GM23338 (cell line): ENCODE measurements at regions not wholly inside any gene's neighbourhood (a gene's known extent, or its start where the extent isn't known, plus 50 kb on each side); places are given as distances from the start of the nearest gene placed in this dataset.

Experiments
- ATAC-seq: fragments of 200-7000 bp; cut with Tn5 transposase; 3 replicates; pipeline ENCODE4 v1.9.1; 2020
- DNase-seq: peaks from one replicate; pipeline ENCODE4 v3.0.0-alpha.2; 2015; ENCODE audit warnings: low spot score
- H2AFZ ChIP-seq: fragments of 200-600 bp; sonication (generic); 2 replicates; pipeline ENCODE4 v1.8.0; 2016; ENCODE audit warnings: antibody characterized with exemption, mild to moderate bottlenecking, moderate library complexity
- H3F3A ChIP-seq: fragments of 200-600 bp; sonication (generic); replicated peaks from 2 replicates; pipeline ENCODE4 v1.8.0; 2017; ENCODE audit warnings: antibody characterized with exemption, mixed run types, low read depth
- H3K27ac ChIP-seq: fragments of 200-600 bp; sonication (generic); 2 replicates; pipeline ENCODE4 v1.6.1; 2016; ENCODE audit warnings: low read depth
- H3K27me3 ChIP-seq: fragments of 200-600 bp; sonication (generic); 2 replicates; pipeline ENCODE4 v1.8.0; 2016; ENCODE audit warnings: mild to moderate bottlenecking, mixed run types, moderate library complexity; ENCODE audit not compliant: insufficient read depth
- H3K36me3 ChIP-seq: fragments of 200-600 bp; sonication (generic); 2 replicates; pipeline ENCODE4 v1.8.0; 2016; ENCODE audit warnings: mild to moderate bottlenecking; ENCODE audit not compliant: insufficient read depth
- H3K4me1 ChIP-seq: fragments of 200-600 bp; sonication (generic); 2 replicates; pipeline ENCODE4 v1.8.0; 2016; ENCODE audit warnings: mild to moderate bottlenecking, moderate library complexity; ENCODE audit not compliant: insufficient read depth
- H3K4me2 ChIP-seq: fragments of 200-600 bp; sonication (generic); 2 replicates; pipeline ENCODE4 v1.7.1; 2017; ENCODE audit warnings: mixed run types
- H3K4me3 ChIP-seq: fragments of 200-600 bp; sonication (generic); 2 replicates; pipeline ENCODE4 v1.6.1; 2016; ENCODE audit warnings: mixed run types
- H3K79me2 ChIP-seq: fragments of 200-600 bp; sonication (generic); replicated peaks from 2 replicates; pipeline ENCODE4 v1.8.0; 2017; ENCODE audit warnings: mild to moderate bottlenecking; ENCODE audit not compliant: insufficient read depth
- H3K9me2 ChIP-seq: fragments of 200-600 bp; sonication (generic); 2 replicates; pipeline ENCODE4 v1.8.0; 2017; ENCODE audit not compliant: insufficient read depth
- H4K20me1 ChIP-seq: fragments of 200-600 bp; sonication (generic); replicated peaks from 2 replicates; pipeline ENCODE4 v1.8.0; 2017; ENCODE audit warnings: mild to moderate bottlenecking; ENCODE audit not compliant: insufficient read depth
- H3K27ac Mint-ChIP-seq: 2 replicates; pipeline ENCODE4 v1.8.0; 2020; ENCODE audit warnings: inconsistent platforms, mild to moderate bottlenecking, moderate library complexity, mixed read lengths
- H3K27me3 Mint-ChIP-seq: 3 replicates; pipeline ENCODE4 v1.8.0; 2022; ENCODE audit warnings: low read depth, mild to moderate bottlenecking, moderate library complexity, mixed read lengths, inconsistent platforms; ENCODE audit not compliant: insufficient read depth, poor library complexity
- H3K36me3 Mint-ChIP-seq: 3 replicates; pipeline ENCODE4 v1.8.0; 2021; ENCODE audit warnings: low read depth, mild to moderate bottlenecking, inconsistent platforms, moderate library complexity, mixed read lengths
- H3K4me1 Mint-ChIP-seq: 3 replicates; pipeline ENCODE4 v1.8.0; 2020; ENCODE audit warnings: mild to moderate bottlenecking, inconsistent platforms, mixed read lengths
- H3K4me3 Mint-ChIP-seq: 3 replicates; pipeline ENCODE4 v1.8.0; 2021; ENCODE audit warnings: moderate library complexity, mild to moderate bottlenecking, inconsistent platforms, mixed read lengths
- H3K9me3 Mint-ChIP-seq: 3 replicates; pipeline ENCODE4 v1.8.0; 2020; ENCODE audit warnings: moderate library complexity, mild to moderate bottlenecking, inconsistent platforms, mixed read lengths
- CREB1 ChIP-seq: fragments of 250-450 bp; sonication (Bioruptor Pico); IDR thresholded peaks from 2 replicates; pipeline ENCODE4 v1.5.0; 2020; ENCODE audit warnings: low read depth, mild to moderate bottlenecking, moderate library complexity
- EZH2phosphoT487 ChIP-seq: fragments of 200-600 bp; sonication (generic); IDR thresholded peaks from one replicate; pipeline ENCODE4 v1.8.1; 2018; ENCODE audit warnings: antibody characterized with exemption; ENCODE audit not compliant: unreplicated experiment
- JUNB ChIP-seq: IDR thresholded peaks from one replicate; pipeline ENCODE4 v1.6.1; 2016; ENCODE audit warnings: antibody characterized with exemption; ENCODE audit not compliant: unreplicated experiment
- NANOG ChIP-seq: IDR thresholded peaks from 2 replicates; pipeline ENCODE4 v1.6.1; 2016; ENCODE audit warnings: antibody characterized with exemption, borderline replicate concordance
- POLR2AphosphoS5 ChIP-seq: IDR thresholded peaks from 2 replicates; pipeline ENCODE4 v1.6.1; 2016; ENCODE audit warnings: antibody characterized with exemption, low read depth
- STAT1 ChIP-seq: IDR thresholded peaks from one replicate; pipeline ENCODE4 v1.6.1; 2016; ENCODE audit warnings: antibody characterized with exemption; ENCODE audit not compliant: unreplicated experiment
- ZNF114 ChIP-seq: fragments of 250-450 bp; sonication (Bioruptor Pico); IDR thresholded peaks from 2 replicates; pipeline ENCODE4 v1.5.0; 2020; ENCODE audit warnings: mild to moderate bottlenecking, moderate library complexity
- TF ChIP-seq, protein P1 (sequence below): IDR thresholded peaks from 2 replicates; pipeline ENCODE4 v1.6.1; 2016; ENCODE audit warnings: antibody characterized with exemption
- TF ChIP-seq, protein P2 (sequence below): fragments of 250-450 bp; sonication (Bioruptor Pico); IDR thresholded peaks from 2 replicates; pipeline ENCODE4 v1.5.0; 2020; ENCODE audit warnings: mild to moderate bottlenecking, moderate library complexity
- TF ChIP-seq, protein P3 (sequence below): IDR thresholded peaks from one replicate; pipeline ENCODE4 v1.6.1; 2018; ENCODE audit warnings: antibody characterized with exemption; ENCODE audit not compliant: unreplicated experiment
- TF ChIP-seq, protein P4 (sequence below), 2 experiments: fragments of 200-600 bp in 1 of 2; sonication (generic) in 1 of 2; conservative IDR thresholded peaks; 2 replicates each; pipeline versions ENCODE4 v1.5.1 to v1.6.1; 2016 to 2017; ENCODE audit warnings: antibody characterized with exemption in 2 of 2, low read depth in 2 of 2, mild to moderate bottlenecking in 2 of 2, moderate library complexity in 1 of 2

DNA sequence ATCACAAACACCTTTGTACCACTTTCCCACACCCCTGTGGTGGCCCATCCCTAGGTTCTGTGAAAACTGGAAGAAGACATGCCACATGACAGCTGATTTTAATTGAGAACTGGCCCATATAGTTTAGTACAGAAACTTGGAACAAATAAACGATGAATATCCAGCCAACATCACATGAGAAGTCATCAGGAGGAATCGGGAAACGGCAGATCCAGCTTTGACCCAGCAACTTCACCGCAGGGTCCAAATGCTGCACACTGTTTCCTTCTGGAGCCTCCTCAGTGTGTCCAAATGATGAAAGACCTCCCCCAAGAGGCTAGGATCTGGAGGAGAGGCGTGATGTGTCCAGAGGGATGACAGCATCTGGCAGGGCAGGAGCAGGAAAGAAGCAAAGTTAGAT is 75.5 kb downstream of the COPS8 start (continued):
- no peak for TF ChIP-seq EZH2phosphoT487
- TF ChIP-seq, protein P1, sequence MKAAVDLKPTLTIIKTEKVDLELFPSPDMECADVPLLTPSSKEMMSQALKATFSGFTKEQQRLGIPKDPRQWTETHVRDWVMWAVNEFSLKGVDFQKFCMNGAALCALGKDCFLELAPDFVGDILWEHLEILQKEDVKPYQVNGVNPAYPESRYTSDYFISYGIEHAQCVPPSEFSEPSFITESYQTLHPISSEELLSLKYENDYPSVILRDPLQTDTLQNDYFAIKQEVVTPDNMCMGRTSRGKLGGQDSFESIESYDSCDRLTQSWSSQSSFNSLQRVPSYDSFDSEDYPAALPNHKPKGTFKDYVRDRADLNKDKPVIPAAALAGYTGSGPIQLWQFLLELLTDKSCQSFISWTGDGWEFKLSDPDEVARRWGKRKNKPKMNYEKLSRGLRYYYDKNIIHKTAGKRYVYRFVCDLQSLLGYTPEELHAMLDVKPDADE, result no peak
- TF ChIP-seq NANOG, result no peak
- no peak for TF ChIP-seq STAT1
- TF ChIP-seq JUNB, result no peak

DNA sequence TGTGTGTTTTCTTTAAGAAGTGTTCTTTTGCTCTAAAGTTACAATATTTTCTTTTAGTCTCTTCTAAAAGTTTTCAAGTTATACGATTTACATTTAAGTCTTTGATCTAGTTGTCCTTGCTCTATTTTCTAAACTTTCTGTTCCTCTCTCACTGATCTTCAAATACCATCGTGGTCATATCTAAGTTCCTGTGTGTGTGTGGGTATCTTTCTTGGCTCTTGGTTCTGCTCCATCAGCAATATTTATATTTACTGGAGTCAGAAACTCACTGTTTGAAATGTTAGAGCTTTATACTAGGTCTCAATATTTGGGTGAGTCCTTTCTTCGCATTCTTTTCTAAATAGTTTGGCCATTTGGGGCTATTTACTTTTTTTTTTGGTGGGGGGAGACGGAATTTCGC is 77.3 kb downstream of the COPS8 start:
- peaks cover 9% of the 10 kb centered on the region for H3K4me1 Mint-ChIP-seq
- no peak for ATAC-seq
- no peaks in the 10 kb centered on the region for H3K79me2 ChIP-seq

More for the DNA sequence above, 77.3 kb downstream of the COPS8 start:
- Histone ChIP-seq H3K4me1 (no peaks in the 10 kb centered on the region), H3F3A (no peaks in the 10 kb centered on the region), H3K27me3 (no peaks in the 10 kb centered on the region), H3K9me2 (peaks cover 12% of the 10 kb centered on the region; the same call in 1 of the 2 replicates), H3K4me2 (no peak overlapping the region), H3K27ac (no peak overlapping the region), H4K20me1 (no peaks in the 10 kb centered on the region), H3K36me3 (0 out of 2 replicates have a peak, but pooled peaks cover 2% of the 10 kb centered on the region), H3K4me3 (no peak overlapping the region), H2AFZ (no peak overlapping the region)
- no peak overlapping the region for H3K27ac Mint-ChIP-seq
- H3K9me3 Mint-ChIP-seq, result peaks cover 6% of the 10 kb centered on the region; the same call in 2 of the 3 replicates
- no peak for DNase-seq
- H3K36me3 Mint-ChIP-seq, result no peaks in the 10 kb centered on the region
- peaks cover 10% of the 10 kb centered on the region for H3K27me3 Mint-ChIP-seq
- H3K4me3 Mint-ChIP-seq, result no peak overlapping the region
- TF ChIP-seq, protein P2, sequence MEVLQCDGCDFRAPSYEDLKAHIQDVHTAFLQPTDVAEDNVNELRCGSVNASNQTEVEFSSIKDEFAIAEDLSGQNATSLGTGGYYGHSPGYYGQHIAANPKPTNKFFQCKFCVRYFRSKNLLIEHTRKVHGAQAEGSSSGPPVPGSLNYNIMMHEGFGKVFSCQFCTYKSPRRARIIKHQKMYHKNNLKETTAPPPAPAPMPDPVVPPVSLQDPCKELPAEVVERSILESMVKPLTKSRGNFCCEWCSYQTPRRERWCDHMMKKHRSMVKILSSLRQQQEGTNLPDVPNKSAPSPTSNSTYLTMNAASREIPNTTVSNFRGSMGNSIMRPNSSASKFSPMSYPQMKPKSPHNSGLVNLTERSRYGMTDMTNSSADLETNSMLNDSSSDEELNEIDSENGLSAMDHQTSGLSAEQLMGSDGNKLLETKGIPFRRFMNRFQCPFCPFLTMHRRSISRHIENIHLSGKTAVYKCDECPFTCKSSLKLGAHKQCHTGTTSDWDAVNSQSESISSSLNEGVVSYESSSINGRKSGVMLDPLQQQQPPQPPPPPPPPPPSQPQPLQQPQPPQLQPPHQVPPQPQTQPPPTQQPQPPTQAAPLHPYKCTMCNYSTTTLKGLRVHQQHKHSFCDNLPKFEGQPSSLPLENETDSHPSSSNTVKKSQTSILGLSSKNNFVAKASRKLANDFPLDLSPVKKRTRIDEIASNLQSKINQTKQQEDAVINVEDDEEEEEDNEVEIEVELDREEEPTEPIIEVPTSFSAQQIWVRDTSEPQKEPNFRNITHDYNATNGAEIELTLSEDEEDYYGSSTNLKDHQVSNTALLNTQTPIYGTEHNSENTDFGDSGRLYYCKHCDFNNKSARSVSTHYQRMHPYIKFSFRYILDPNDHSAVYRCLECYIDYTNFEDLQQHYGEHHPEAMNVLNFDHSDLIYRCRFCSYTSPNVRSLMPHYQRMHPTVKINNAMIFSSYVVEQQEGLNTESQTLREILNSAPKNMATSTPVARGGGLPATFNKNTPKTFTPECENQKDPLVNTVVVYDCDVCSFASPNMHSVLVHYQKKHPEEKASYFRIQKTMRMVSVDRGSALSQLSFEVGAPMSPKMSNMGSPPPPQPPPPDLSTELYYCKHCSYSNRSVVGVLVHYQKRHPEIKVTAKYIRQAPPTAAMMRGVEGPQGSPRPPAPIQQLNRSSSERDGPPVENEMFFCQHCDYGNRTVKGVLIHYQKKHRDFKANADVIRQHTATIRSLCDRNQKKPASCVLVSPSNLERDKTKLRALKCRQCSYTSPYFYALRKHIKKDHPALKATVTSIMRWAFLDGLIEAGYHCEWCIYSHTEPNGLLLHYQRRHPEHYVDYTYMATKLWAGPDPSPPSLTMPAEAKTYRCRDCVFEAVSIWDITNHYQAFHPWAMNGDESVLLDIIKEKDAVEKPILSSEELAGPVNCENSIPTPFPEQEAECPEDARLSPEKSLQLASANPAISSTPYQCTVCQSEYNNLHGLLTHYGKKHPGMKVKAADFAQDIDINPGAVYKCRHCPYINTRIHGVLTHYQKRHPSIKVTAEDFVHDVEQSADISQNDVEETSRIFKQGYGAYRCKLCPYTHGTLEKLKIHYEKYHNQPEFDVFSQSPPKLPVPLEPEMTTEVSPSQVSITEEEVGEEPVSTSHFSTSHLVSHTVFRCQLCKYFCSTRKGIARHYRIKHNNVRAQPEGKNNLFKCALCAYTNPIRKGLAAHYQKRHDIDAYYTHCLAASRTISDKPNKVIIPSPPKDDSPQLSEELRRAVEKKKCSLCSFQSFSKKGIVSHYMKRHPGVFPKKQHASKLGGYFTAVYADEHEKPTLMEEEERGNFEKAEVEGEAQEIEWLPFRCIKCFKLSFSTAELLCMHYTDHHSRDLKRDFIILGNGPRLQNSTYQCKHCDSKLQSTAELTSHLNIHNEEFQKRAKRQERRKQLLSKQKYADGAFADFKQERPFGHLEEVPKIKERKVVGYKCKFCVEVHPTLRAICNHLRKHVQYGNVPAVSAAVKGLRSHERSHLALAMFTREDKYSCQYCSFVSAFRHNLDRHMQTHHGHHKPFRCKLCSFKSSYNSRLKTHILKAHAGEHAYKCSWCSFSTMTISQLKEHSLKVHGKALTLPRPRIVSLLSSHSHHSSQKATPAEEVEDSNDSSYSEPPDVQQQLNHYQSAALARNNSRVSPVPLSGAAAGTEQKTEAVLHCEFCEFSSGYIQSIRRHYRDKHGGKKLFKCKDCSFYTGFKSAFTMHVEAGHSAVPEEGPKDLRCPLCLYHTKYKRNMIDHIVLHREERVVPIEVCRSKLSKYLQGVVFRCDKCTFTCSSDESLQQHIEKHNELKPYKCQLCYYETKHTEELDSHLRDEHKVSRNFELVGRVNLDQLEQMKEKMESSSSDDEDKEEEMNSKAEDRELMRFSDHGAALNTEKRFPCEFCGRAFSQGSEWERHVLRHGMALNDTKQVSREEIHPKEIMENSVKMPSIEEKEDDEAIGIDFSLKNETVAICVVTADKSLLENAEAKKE, result no peak
- TF ChIP-seq, protein P3, sequence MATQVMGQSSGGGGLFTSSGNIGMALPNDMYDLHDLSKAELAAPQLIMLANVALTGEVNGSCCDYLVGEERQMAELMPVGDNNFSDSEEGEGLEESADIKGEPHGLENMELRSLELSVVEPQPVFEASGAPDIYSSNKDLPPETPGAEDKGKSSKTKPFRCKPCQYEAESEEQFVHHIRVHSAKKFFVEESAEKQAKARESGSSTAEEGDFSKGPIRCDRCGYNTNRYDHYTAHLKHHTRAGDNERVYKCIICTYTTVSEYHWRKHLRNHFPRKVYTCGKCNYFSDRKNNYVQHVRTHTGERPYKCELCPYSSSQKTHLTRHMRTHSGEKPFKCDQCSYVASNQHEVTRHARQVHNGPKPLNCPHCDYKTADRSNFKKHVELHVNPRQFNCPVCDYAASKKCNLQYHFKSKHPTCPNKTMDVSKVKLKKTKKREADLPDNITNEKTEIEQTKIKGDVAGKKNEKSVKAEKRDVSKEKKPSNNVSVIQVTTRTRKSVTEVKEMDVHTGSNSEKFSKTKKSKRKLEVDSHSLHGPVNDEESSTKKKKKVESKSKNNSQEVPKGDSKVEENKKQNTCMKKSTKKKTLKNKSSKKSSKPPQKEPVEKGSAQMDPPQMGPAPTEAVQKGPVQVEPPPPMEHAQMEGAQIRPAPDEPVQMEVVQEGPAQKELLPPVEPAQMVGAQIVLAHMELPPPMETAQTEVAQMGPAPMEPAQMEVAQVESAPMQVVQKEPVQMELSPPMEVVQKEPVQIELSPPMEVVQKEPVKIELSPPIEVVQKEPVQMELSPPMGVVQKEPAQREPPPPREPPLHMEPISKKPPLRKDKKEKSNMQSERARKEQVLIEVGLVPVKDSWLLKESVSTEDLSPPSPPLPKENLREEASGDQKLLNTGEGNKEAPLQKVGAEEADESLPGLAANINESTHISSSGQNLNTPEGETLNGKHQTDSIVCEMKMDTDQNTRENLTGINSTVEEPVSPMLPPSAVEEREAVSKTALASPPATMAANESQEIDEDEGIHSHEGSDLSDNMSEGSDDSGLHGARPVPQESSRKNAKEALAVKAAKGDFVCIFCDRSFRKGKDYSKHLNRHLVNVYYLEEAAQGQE, result no peak
- TF ChIP-seq, protein P1, result no peak
- TF ChIP-seq CREB1 (CRISPR knock-in tag) (no peak), NANOG (no peak), EZH2phosphoT487 (no peak), JUNB (no peak), POLR2AphosphoS5 (no peak), ZNF114 (CRISPR knock-in tag) (no peak)
- TF ChIP-seq, protein P4, sequence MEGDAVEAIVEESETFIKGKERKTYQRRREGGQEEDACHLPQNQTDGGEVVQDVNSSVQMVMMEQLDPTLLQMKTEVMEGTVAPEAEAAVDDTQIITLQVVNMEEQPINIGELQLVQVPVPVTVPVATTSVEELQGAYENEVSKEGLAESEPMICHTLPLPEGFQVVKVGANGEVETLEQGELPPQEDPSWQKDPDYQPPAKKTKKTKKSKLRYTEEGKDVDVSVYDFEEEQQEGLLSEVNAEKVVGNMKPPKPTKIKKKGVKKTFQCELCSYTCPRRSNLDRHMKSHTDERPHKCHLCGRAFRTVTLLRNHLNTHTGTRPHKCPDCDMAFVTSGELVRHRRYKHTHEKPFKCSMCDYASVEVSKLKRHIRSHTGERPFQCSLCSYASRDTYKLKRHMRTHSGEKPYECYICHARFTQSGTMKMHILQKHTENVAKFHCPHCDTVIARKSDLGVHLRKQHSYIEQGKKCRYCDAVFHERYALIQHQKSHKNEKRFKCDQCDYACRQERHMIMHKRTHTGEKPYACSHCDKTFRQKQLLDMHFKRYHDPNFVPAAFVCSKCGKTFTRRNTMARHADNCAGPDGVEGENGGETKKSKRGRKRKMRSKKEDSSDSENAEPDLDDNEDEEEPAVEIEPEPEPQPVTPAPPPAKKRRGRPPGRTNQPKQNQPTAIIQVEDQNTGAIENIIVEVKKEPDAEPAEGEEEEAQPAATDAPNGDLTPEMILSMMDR (conservative IDR thresholded peaks at IDR 0.05; ENCODE audit: low read depth in 2 of 2), result no peak
